OCI-LY7 (cell line): ENCODE measurements at regions not wholly inside any gene's neighbourhood (a gene's known extent, or its start where the extent isn't known, plus 50 kb on each side); places are given as distances from the start of the nearest gene placed in this dataset.

Source experiments
- EZH2phosphoT487 ChIP-seq: fragments of 200-600 bp; sonication (generic); IDR thresholded peaks from 2 replicates; pipeline ENCODE4 v1.6.1; 2018; ENCODE audit warnings: low read depth, borderline replicate concordance, mild to moderate bottlenecking, mixed run types, antibody characterized with exemption, low read length, moderate library complexity, mixed read lengths
- TF ChIP-seq, protein P1 (sequence below): fragments of 200-600 bp; sonication (generic); conservative IDR thresholded peaks from 2 replicates; pipeline ENCODE4 v1.5.1; 2014; ENCODE audit warnings: mild to moderate bottlenecking, antibody characterized with exemption, low read length, moderate library complexity, mixed read lengths

DNA sequence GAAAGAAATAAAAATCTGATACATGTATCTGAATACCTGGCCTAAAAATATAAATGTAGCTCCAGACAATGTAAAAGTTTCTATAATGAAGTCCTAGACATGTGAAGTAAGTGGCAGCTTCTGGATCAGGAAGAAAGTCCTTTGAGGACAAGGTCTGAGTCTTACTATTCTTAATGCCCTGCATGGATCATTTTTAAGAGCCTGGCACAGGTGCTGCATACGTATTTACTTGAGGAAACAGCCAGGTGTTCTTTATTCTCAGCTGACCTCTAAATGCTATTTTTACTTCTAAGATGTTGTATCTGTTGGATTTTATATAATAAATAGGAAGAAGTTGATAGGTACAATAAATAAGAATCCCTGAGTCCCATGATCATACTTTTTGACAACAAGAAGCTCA is 750.0 kb upstream of the LUZP2 start:
- TF ChIP-seq, protein P1, sequence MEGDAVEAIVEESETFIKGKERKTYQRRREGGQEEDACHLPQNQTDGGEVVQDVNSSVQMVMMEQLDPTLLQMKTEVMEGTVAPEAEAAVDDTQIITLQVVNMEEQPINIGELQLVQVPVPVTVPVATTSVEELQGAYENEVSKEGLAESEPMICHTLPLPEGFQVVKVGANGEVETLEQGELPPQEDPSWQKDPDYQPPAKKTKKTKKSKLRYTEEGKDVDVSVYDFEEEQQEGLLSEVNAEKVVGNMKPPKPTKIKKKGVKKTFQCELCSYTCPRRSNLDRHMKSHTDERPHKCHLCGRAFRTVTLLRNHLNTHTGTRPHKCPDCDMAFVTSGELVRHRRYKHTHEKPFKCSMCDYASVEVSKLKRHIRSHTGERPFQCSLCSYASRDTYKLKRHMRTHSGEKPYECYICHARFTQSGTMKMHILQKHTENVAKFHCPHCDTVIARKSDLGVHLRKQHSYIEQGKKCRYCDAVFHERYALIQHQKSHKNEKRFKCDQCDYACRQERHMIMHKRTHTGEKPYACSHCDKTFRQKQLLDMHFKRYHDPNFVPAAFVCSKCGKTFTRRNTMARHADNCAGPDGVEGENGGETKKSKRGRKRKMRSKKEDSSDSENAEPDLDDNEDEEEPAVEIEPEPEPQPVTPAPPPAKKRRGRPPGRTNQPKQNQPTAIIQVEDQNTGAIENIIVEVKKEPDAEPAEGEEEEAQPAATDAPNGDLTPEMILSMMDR = no peak
- no peak for TF ChIP-seq EZH2phosphoT487
